H1 (cell line): ENCODE measurements at regions not wholly inside any gene's neighbourhood (a gene's known extent, or its start where the extent isn't known, plus 50 kb on each side); places are given as distances from the start of the nearest gene placed in this dataset.

Experiments used
- CTCF ChIA-PET: fragments of 300-600 bp; sonication (Branson Sonifier 250); formaldehyde crosslinking; loops from one replicate; lab custom pipeline; 2021; ENCODE audit not compliant: partially characterized antibody; lab: Charles Lee
- POLR2A ChIA-PET: fragments of 300-600 bp; sonication (Branson Sonifier 250); formaldehyde crosslinking; loops from one replicate; lab custom pipeline; 2021; ENCODE audit warnings: inconsistent platforms; ENCODE audit not compliant: partially characterized antibody; lab: Charles Lee
- DNase-seq, 2 experiments: peaks; one replicate each; pipeline versions ENCODE4 v3.0.0 to v3.0.0-alpha.2; 2010 to 2022; ENCODE audit warnings: low spot score in 2 of 2, low read depth in 1 of 2, mixed read lengths in 1 of 2
- FAIRE-seq: peaks from 2 replicates; lab custom pipeline; 2011; peaks lifted over from hg19 to GRCh38; lab: Jason Lieb, UNC
- H2AFZ ChIP-seq: 2 replicates; pipeline ENCODE4 v1.8.1; 2012; ENCODE audit warnings: low read length, inconsistent platforms
- H2AK5ac ChIP-seq: 2 replicates; pipeline ENCODE4 v1.6.1; 2013; ENCODE audit warnings: low read depth, low read length
- H2BK120ac ChIP-seq: replicated peaks from 2 replicates; pipeline ENCODE3; 2013; ENCODE audit warnings: low read depth, low read length, inconsistent platforms
- H2BK12ac ChIP-seq: 2 replicates; pipeline ENCODE4 v1.6.1; 2013; ENCODE audit warnings: low read depth, low read length
- H2BK15ac ChIP-seq: 2 replicates; pipeline ENCODE4 v1.6.1; 2013; ENCODE audit warnings: low read length
- H2BK20ac ChIP-seq: 2 replicates; pipeline ENCODE4 v1.6.1; 2013; ENCODE audit warnings: low read length
- H2BK5ac ChIP-seq: 2 replicates; pipeline ENCODE4 v1.6.1; 2013; ENCODE audit warnings: low read depth, low read length
- H3K14ac ChIP-seq: 2 replicates; pipeline ENCODE4 v1.6.1; 2013; ENCODE audit warnings: inconsistent platforms; ENCODE audit not compliant: insufficient read length
- H3K18ac ChIP-seq: 2 replicates; pipeline ENCODE4 v1.6.1; 2013; ENCODE audit warnings: low read length; ENCODE audit errors: extremely low read depth
- H3K23ac ChIP-seq: 2 replicates; pipeline ENCODE4 v1.6.1; 2013; ENCODE audit warnings: inconsistent platforms; ENCODE audit not compliant: insufficient read length
- H3K23me2 ChIP-seq: 2 replicates; pipeline ENCODE4 v1.6.1; 2013; ENCODE audit warnings: low read depth, low read length
- H3K27ac ChIP-seq: 2 replicates; pipeline ENCODE4 v1.6.1; 2011; ENCODE audit warnings: low read depth, low read length, inconsistent platforms
- H3K27me3 ChIP-seq, 4 experiments: replicated peaks in 1 of 4; 1 replicate in 1 of 4; 2 replicates in 3 of 4; pipeline versions ENCODE4 v1.6.1 to v1.8.1; 2011 to 2013; ENCODE audit warnings: low read length in 3 of 4, mild to moderate bottlenecking in 3 of 4, inconsistent platforms in 2 of 4, mixed read lengths in 2 of 4, moderate library complexity in 1 of 4; ENCODE audit not compliant: control insufficient read depth in 3 of 4, insufficient read depth in 3 of 4; ENCODE audit errors: extremely low read depth in 1 of 4
- H3K36me3 ChIP-seq, 4 experiments: 2 replicates each; pipeline versions ENCODE4 v1.6.1 to v1.8.1; 2011 to 2013; ENCODE audit warnings: mild to moderate bottlenecking in 4 of 4, low read length in 3 of 4, moderate library complexity in 2 of 4, control low read depth in 1 of 4, inconsistent platforms in 1 of 4; ENCODE audit not compliant: insufficient read depth in 4 of 4, control insufficient read depth in 2 of 4
- H3K4ac ChIP-seq: replicated peaks from 2 replicates; pipeline ENCODE3; 2013; ENCODE audit warnings: low read length, low read depth, mixed read lengths, inconsistent platforms; ENCODE audit not compliant: insufficient read length
- H3K4me1 ChIP-seq, 4 experiments: replicated peaks in 1 of 4; 1 replicate in 1 of 4; 2 replicates in 3 of 4; pipeline versions ENCODE4 v1.6.1 to v1.8.1; 2011 to 2013; ENCODE audit warnings: low read length in 3 of 4, inconsistent platforms in 2 of 4, mixed read lengths in 1 of 4; ENCODE audit not compliant: insufficient read depth in 4 of 4, control insufficient read depth in 3 of 4
- H3K4me2 ChIP-seq, 2 experiments: 2 replicates each; pipeline versions ENCODE4 v1.6.1 to v1.8.1; 2011 to 2013; ENCODE audit warnings: low read depth in 2 of 2, low read length in 2 of 2, control low read depth in 1 of 2, inconsistent platforms in 1 of 2, mild to moderate bottlenecking in 1 of 2; ENCODE audit not compliant: insufficient read depth in 1 of 2
- H3K4me3 ChIP-seq, 4 experiments: fragments of 200-600, 300-600 bp in 1 of 4; sonication (generic), shearing (Covaris generic), sonication (Bioruptor Twin) in 1 of 4; 2 replicates each; pipeline versions ENCODE4 v1.5.1 to v1.8.1; 2011 to 2016; ENCODE audit warnings: low read length in 4 of 4, low read depth in 3 of 4, control low read depth in 2 of 4, inconsistent platforms in 2 of 4, mild to moderate bottlenecking in 2 of 4, mixed read lengths in 1 of 4, moderate library complexity in 1 of 4; ENCODE audit not compliant: insufficient read depth in 2 of 4; ENCODE audit errors: extremely low read depth in 1 of 4
- H3K56ac ChIP-seq: replicated peaks from 2 replicates; pipeline ENCODE3; 2013; ENCODE audit warnings: low read depth, mild to moderate bottlenecking, mixed read lengths, low read length, inconsistent platforms; ENCODE audit not compliant: insufficient read length
- H3K79me1 ChIP-seq: 2 replicates; pipeline ENCODE4 v1.6.1; 2013; ENCODE audit warnings: low read depth, low read length, control low read depth
- H3K79me2 ChIP-seq, 2 experiments: 2 replicates each; pipeline versions ENCODE4 v1.6.1 to v1.8.1; 2012 to 2013; ENCODE audit warnings: low read length in 2 of 2, mild to moderate bottlenecking in 2 of 2, inconsistent platforms in 1 of 2; ENCODE audit not compliant: insufficient read depth in 2 of 2, control insufficient read depth in 1 of 2
- H3K9ac ChIP-seq, 4 experiments: replicated peaks in 1 of 4; 1 replicate in 1 of 4; 2 replicates in 3 of 4; pipeline versions ENCODE4 v1.6.1 to v1.8.1; 2011 to 2013; ENCODE audit warnings: low read depth in 3 of 4, low read length in 3 of 4, control low read depth in 2 of 4, mild to moderate bottlenecking in 2 of 4, moderate library complexity in 2 of 4, inconsistent platforms in 1 of 4; ENCODE audit errors: extremely low read depth in 1 of 4
- H3K9me3 ChIP-seq, 2 experiments: 2 replicates each; pipeline versions ENCODE4 v1.6.1 to v1.8.1; 2012 to 2013; ENCODE audit warnings: mild to moderate bottlenecking in 2 of 2, moderate library complexity in 2 of 2, control low read depth in 1 of 2, inconsistent platforms in 1 of 2, low read depth in 1 of 2, low read length in 1 of 2, mixed read lengths in 1 of 2; ENCODE audit not compliant: insufficient read depth in 2 of 2
- H4K20me1 ChIP-seq, 2 experiments: replicated peaks in 1 of 2; 2 replicates each; pipeline versions ENCODE3 to v1.8.1; 2011 to 2013; ENCODE audit warnings: inconsistent platforms in 2 of 2, low read length in 2 of 2, mild to moderate bottlenecking in 1 of 2; ENCODE audit not compliant: insufficient read depth in 2 of 2, control insufficient read depth in 1 of 2
- H4K5ac ChIP-seq: 2 replicates; pipeline ENCODE4 v1.6.1; 2013; ENCODE audit warnings: low read length, low read depth, mixed read lengths, inconsistent platforms; ENCODE audit not compliant: insufficient read length
- H4K8ac ChIP-seq: 2 replicates; pipeline ENCODE4 v1.8.0; 2013; ENCODE audit warnings: mild to moderate bottlenecking, moderate library complexity, low read length, inconsistent platforms; ENCODE audit not compliant: insufficient read depth; ENCODE audit errors: extremely low read depth
- H4K91ac ChIP-seq: replicated peaks from 2 replicates; pipeline ENCODE3; 2013; ENCODE audit warnings: low read length, mixed read lengths, inconsistent platforms; ENCODE audit not compliant: insufficient read length
- EZH2 ChIP-seq: fragments of 200-600 bp; sonication (generic); IDR thresholded peaks from 2 replicates; pipeline ENCODE4 v1.7.1; 2012; ENCODE audit warnings: low read depth, mild to moderate bottlenecking, moderate library complexity, low read length, inconsistent platforms; ENCODE audit not compliant: severe bottlenecking
- MAFK ChIP-seq: IDR thresholded peaks from 2 replicates; pipeline ENCODE4 v1.6.1; 2012; ENCODE audit warnings: low read depth, mild to moderate bottlenecking, improper control_type of control experiment, low read length
- RXRA ChIP-seq: IDR thresholded peaks from 2 replicates; pipeline ENCODE4 v1.6.1; 2011; ENCODE audit warnings: low read depth, mild to moderate bottlenecking, low read length, moderate library complexity; ENCODE audit not compliant: insufficient read depth
- SAP30 ChIP-seq: fragments of 300-600 bp; sonication (generic); IDR thresholded peaks from 2 replicates; pipeline ENCODE4 v1.7.1; 2012; ENCODE audit warnings: low read length, moderate library complexity, mild to moderate bottlenecking, inconsistent platforms; ENCODE audit not compliant: insufficient read depth, insufficient replicate concordance
- SUZ12 ChIP-seq: fragments of 200-600 bp; sonication (generic); IDR thresholded peaks from 2 replicates; pipeline ENCODE4 v1.6.1; 2012; ENCODE audit warnings: mild to moderate bottlenecking, inconsistent platforms, low read length, moderate library complexity, mixed read lengths
- TAF7 ChIP-seq: optimal IDR thresholded peaks from 2 replicates; pipeline ENCODE3; 2011; ENCODE audit warnings: low read depth, mild to moderate bottlenecking, inconsistent platforms, low read length, moderate library complexity, borderline replicate concordance
- WGBS, 2 experiments: shearing (Covaris generic) in 1 of 2; methylation state at CpG; one replicate each; pipeline versions ENCODE4 v1.1.6 to v1.1.7; 2013 to 2015; ENCODE audit warnings: low lambda C conversion rate in 2 of 2, mixed read lengths in 2 of 2, inconsistent platforms in 1 of 2, low coverage in 1 of 2, missing lambda C conversion rate in 1 of 2; ENCODE audit not compliant: insufficient replicate concordance in 2 of 2, insufficient coverage in 1 of 2, insufficient read length in 1 of 2; ENCODE audit errors: extremely low coverage in 1 of 2, missing lambda C conversion rate in 1 of 2; 5-methylcytosine and 5-hydroxymethylcytosine counted together

DNA sequence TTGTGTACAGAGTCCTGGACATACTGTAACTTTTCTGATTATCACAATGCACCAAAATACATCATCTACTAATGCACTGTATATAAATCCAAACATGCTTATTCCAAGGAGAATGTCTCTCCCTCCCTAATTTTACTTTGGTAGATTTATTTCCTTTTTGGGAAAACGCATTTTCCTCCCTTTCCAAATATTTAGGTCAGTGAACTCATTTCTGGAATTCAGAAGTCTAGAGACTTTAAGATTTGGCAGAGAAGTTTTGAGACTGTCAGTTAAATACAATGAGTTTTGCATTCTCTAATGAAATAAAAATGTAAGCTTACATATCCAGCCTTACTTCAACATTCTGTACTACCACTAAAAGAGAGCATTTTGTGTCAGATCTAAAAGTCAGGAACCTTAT is 165.8 kb upstream of the EDNRB start:
- Histone ChIP-seq H2AK5ac (no peak overlapping the region), H3K4me2 (no peak overlapping the region), H3K27me3 (no peaks in the 10 kb centered on the region), H3K14ac (no peak overlapping the region), H4K91ac (no peak overlapping the region), H3K4ac (no peak overlapping the region), H3K36me3 (no peaks in the 10 kb centered on the region; a peak in 1 of 8 replicates), H3K4me1 (0 out of 7 replicates have a peak, but pooled peaks cover 0 to 2% (median 0%) of the 10 kb centered on the region in 4 experiments), H3K9me3 (peaks cover 0 to 2% of the 10 kb centered on the region in 2 experiments; a peak in 1 of 4 replicates), H3K79me2 (no peaks in the 10 kb centered on the region), H3K18ac (no peak overlapping the region), H3K79me1 (no peaks in the 10 kb centered on the region), H4K20me1 (no peaks in the 10 kb centered on the region), H2AFZ (no peak overlapping the region), H2BK12ac (no peak overlapping the region), H3K9ac (no peak overlapping the region), H2BK15ac (no peak overlapping the region), H2BK120ac (no peak overlapping the region), H3K4me3 (no peak overlapping the region), H2BK5ac (no peak overlapping the region), H3K27ac (no peak overlapping the region), H3K23ac (no peak overlapping the region), H4K5ac (no peak overlapping the region), H3K56ac (no peak overlapping the region), H3K23me2 (no peaks in the 10 kb centered on the region), H2BK20ac (no peak overlapping the region), H4K8ac (no peak overlapping the region)
- POLR2A ChIA-PET: no interaction called here
- CTCF ChIA-PET: no interaction called here
- DNase-seq: no peak
- no peak for FAIRE-seq
- TF ChIP-seq MAFK: no peak
- no peak for TF ChIP-seq SAP30
- no peak for TF ChIP-seq SUZ12
- TF ChIP-seq TAF7: no peak
- TF ChIP-seq RXRA: no peak
- TF ChIP-seq EZH2: no peak
- WGBS, 2 experiments: 73% methylated on average over 1 of the region's 1 CpG; no CpG with 5 or more reads in 1 of the 2 experiments
